ENCODE measurements at regions not wholly inside any gene's neighbourhood (a gene's known extent, or its start where the extent isn't known, plus 50 kb on each side); places are given as distances from the start of the nearest gene placed in this dataset.
"Not testable (repeated sequence)": the region's sequence is repeated elsewhere in the genome, so short reads cannot be mapped to it uniquely, and the experiment has no call there.

- DNase-seq, result peak; percentile 22
Observed at GRCh38 chr11:109940816-109941215, 152.4 kb upstream of the ZC3H12C start.

DNA sequence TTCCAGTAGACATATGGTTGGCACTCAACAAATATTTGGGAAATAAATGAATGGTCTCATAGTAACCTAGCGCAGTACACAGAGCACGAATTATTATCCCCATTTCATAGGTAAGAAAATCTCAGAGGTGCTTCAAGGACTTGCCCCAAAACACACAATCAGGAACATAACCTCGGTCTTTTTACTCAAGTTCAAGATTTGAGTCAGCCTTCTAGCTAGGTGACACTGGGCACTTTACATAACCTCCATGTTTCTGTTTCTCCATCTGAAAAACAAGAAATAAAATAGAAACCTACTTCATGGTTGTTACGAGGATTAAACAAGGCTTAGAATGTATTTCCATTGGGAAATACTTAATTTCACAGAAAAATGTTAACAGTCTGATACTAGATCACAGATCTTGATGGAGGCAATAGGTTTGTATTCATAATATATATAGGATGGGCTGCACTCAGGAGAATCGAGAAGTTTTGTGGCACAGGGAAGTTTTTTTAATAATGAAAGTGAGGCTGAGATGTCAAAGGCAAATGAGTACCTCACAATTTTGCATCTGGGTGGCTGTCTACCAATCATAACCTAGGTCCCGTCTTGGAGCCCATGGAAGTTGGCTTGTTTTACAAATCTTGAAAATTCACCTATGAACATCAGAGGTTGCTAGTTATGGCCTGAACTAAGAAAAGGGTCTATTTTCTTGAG, 147.4 kb upstream of the ZC3H12C start:
- DNase-seq, result no peak

DNA sequence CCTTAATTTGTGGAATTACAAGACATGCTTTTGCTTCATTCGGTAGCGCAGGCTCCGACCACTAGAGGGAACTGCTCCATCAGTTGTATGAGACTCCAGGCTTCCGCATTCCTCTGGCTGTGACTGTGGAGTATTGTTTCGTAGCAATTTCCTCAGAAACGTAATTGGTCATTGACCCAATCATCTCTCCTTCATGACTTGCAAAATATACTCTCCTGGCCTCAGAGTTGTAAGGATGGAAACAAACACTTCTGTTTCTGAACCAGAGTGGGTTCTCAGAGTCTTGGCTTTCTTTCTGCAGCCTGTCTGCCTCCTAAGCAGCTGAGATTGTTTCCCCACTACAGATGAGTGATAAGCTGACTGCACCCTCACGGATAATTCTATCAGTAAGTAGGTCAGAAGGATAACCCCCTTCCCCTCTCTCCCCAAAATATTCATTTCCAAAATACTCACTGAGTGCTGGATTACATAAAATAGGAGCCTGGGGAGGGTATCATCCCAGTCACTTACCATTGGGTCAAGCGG, 146.8 kb upstream of the ZC3H12C start:
- DNase-seq, result peak; percentile 94

GRCh38 chr11:109954534-109954933, 138.7 kb upstream of the ZC3H12C start:
- DNase-seq, result no peak

- no peak for DNase-seq
Observed at GRCh38 chr11:109956124-109956793, 136.9 kb upstream of the ZC3H12C start.

- no peak for DNase-seq
Observed at GRCh38 chr11:109957000-109957399, 136.2 kb upstream of the ZC3H12C start.

DNA sequence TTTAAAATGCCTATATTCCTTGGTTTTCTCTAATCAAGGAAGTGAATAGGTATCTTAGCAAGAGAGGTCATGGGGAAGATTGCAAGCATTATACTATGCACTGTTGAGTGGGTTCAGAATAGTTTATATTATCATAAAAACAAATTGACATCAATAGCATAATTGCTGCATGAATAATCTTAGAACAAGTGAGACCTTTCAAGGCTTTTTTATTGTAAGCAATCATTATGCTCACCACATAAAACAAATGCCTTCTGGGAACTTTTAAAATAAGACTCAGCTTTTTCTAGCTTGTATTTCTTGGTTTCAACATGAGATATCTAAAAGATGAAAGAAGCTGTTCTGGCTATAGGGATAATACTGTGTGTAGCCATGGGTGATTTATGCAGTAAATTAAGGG, 135.6 kb upstream of the ZC3H12C start:
- no peak for DNase-seq

- DNase-seq, result no peak
Observed at GRCh38 chr11:109958131-109958820, 134.9 kb upstream of the ZC3H12C start.

GRCh38 chr11:109958821-109959166, 134.4 kb upstream of the ZC3H12C start:
- no peak for DNase-seq

DNA sequence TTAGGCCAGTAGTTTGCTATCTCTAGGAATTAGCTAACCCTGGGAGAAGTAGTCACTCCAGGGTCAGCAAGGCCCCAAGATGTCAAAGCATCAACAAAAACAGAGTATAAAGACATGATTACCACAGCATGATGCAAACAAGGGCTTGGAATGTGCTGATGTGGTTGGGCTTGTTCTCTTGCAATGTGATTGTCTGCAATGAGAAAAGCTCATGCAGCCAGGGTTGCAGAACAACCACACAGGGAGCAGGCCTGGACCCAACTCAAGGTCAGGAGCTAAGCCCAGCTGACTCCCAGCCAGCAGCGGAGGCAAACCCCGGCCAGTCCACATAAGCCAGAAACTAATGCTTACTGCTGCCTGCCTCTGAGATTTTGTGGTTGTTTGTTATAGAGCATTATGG, 132.4 kb upstream of the ZC3H12C start:
- peak; percentile 67 for DNase-seq

GRCh38 chr11:109961261-109961660, 131.9 kb upstream of the ZC3H12C start:
- no peak for DNase-seq

- DNase-seq, result no peak
Observed at GRCh38 chr11:109963101-109963500, 130.1 kb upstream of the ZC3H12C start.

- no peak for DNase-seq
Observed at GRCh38 chr11:109964487-109964886, 128.7 kb upstream of the ZC3H12C start.

GRCh38 chr11:109965445-109965844, 127.7 kb upstream of the ZC3H12C start:
- DNase-seq, result not testable (repeated sequence)

DNA sequence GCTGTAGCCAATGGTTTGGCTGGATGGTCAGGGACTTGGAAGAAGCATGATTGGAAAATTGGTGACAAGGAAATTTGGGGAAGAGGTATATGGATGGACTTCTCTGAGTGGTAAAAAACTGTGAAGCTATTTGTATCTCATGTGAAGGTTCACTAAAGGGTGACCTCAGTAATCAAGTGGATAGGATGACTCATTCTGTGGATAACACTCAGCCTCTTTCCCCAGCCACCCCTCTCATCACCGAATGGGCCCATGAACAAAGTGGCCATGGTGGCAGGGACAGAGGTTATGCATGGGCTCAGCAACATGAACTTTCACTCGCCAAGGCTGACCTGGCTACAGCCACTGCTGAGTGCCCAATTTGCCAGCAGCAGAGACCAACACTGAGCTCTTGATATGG, 127.3 kb upstream of the ZC3H12C start:
- DNase-seq, result not testable (repeated sequence)

DNA sequence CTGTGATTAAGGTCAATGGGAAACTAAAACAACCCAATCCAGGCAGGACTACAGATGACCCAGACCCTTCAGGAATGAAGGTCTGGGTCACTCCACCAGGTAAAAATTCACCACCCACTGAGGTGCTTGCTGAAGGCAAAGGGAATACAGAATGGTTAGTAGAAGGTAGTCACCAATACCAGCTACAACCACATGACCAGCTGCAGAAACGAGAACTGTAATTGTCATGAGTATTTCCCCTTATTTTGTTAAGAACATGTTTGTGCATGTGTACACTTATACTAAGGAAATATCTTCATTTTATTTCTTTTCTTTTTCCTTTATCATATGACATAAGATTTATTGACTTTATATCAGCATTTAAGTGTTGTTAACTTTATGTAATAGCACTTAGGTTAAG, 126.1 kb upstream of the ZC3H12C start:
- DNase-seq, result not testable (repeated sequence)

DNA sequence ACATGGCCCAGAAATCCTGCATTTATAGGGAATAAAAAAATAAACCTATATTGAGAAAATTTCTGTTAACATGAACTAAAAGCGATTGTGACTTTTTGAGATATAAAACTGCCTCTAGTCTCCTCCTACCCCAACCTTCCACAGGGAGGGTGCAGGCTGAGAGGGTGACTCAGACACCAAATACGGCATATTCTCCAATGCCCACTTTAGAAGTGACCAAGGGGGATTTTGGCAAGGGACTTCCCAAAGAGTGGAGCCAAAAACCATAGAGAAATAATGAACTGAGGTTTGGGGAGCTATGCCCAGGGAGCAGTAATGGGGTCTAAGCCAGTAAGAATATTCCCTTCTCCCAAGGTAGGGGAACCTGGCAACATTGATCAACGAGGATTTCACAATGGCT, 124.9 kb upstream of the ZC3H12C start:
- DNase-seq, result no peak

DNA sequence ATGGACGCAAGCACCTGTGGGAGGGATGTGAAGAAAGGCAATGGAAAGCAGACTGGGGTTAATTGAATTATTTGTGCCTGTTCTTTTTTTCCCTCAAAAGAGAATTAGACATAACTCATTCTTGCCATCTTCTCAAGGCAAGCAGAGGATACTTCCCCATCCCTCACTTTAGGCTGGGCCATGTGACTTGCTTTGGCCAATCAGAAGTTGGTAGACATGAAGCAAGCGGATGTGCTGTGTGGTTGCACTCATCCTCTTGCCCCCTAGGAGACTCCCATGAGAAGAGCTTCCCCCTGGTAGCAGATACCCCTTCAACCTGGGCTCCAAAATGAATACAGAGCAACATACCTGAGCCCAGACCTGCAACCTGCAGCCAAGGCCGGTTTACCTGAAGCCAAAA, 124.4 kb upstream of the ZC3H12C start:
- no peak for DNase-seq

- DNase-seq, result no peak
Observed at GRCh38 chr11:109970516-109971183, 122.5 kb upstream of the ZC3H12C start.

- peak; percentile 48 for DNase-seq
Observed at GRCh38 chr11:109971184-109971523, 122.0 kb upstream of the ZC3H12C start.

- no peak for DNase-seq
Observed at GRCh38 chr11:109972181-109972715, 120.9 kb upstream of the ZC3H12C start.

- no peak for DNase-seq
Observed at GRCh38 chr11:109972939-109973338, 120.3 kb upstream of the ZC3H12C start.

- DNase-seq, result no peak
Observed at GRCh38 chr11:109973486-109973885, 119.7 kb upstream of the ZC3H12C start.
